GM19238 (cell line): ENCODE measurements at regions not wholly inside any gene's neighbourhood (a gene's known extent, or its start where the extent isn't known, plus 50 kb on each side); places are given as distances from the start of the nearest gene placed in this dataset.

Source experiments
- DNase-seq: peaks from one replicate; pipeline ENCODE4 v3.0.0; 2011; ENCODE audit warnings: low spot score; ENCODE audit not compliant: insufficient read length

DNA sequence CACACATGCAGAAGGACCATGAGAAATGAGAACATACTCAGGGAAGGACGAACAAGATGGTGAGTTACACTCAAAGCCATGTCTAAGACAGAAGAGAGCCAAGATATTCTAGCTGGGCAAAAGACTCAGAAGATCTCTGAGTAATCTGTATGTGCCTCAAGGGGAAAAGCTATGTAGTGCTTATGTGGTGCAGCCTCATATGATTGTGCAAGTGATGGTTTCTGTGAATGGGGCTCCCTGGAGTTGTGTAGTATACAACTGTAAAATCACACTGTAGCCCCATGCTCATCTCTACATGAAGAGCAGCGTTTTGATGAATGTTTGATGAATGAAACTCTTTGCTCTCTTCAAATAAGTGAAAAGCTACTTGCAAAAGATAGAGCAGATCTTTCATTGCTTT lies 57.5 kb downstream of the OSR1 start:
- no peak for DNase-seq

DNA sequence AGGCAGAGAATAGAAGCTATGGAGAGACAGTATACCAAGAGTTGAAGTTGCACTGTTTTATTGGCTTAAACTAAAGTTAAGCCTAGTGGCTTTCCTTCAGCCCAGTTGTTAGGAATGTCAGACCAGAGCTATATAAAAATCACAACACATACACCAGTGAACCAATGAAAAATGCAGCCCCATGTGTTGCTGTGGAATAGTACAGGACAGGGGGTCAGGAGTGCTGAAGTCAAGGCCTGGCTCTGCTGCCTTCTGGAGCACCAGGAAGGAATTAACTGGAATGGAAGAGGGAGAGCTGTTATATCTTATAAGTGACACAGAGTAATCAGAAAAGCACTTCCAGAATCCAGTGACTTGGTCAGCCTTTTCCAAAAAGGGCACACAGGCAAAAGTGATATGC lies 58.9 kb downstream of the OSR1 start:
- no peak for DNase-seq

DNA sequence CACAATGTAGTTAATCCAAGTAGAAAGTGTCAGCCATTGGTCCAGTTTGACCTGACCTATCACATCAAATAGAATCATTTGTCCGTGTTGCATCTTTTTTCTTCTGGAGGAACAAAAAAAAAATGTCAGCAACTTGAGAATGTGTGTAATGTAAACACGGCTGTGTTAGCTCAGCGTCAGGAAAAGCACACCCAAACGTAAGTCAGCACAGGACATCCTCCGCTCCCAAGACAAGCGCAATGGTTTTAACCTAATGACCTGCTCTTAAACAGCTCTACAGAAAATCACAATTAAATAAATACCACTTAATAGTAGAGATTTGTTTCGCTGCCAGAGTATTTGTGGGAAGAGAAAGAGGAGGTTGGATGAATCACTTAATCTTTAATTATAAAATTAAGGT lies 59.4 kb downstream of the OSR1 start:
- DNase-seq = no peak

DNA sequence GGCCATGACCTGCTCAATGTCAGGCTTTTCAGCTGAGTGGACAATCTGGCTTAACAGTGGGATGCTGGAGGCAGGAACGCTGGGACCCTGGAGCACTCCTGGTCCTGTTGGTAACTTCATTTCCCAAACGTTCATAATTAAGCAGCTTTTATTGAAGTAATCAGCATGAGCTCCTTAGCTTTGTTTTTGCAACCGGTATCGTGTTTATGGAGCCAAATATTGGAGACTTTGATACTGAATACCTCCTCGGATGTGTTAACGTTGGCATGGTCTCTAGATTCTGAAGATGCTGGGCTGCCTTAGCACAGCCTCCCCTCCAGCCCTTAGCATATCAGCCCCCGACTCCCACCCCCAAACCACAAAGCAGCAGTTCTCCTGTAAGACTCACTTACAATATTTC lies 60.7 kb downstream of the OSR1 start:
- no peak for DNase-seq

DNA sequence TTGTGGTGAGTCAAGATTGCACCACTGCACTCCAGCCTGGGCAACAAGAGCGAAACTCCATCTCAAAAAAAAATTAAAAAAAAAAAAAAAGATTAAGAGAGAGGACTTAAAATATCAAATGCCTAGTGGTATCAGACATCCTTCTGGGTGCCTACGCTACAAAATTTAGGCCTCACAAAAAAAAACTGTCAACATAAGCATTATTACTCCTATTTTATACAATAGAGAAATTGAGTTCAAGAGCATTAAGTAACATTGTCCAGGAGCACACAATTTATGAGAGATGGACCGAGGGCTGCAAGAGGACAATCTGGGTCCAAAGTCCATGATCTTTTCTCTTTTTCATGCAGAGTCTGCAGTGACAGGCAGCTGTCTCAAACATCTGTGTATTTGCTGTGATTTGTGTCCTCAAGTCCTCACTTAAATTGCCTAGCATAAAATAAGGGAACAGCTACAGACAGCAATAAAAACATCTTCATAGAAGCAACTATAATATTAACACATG lies 62.4 kb downstream of the OSR1 start:
- no peak for DNase-seq

DNA sequence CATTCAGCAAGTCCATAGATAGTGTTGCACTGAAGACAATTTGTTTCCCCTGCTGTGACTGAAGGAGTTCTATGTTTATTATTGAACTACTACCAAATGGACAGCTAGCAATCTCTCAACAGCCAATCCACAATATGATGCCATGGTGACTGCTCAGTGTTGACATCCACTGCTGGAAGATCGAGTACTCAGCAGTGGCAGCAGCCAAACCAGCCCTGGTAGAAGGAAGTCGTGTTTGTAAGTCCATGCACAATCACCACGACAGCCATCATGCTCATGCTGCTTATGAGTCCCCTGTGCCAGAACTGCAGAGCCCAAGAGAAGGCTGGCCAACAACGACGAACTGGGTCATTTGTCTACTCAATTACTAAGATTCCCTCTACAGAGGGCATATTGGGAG lies 66.4 kb downstream of the OSR1 start:
- DNase-seq = no peak

DNA sequence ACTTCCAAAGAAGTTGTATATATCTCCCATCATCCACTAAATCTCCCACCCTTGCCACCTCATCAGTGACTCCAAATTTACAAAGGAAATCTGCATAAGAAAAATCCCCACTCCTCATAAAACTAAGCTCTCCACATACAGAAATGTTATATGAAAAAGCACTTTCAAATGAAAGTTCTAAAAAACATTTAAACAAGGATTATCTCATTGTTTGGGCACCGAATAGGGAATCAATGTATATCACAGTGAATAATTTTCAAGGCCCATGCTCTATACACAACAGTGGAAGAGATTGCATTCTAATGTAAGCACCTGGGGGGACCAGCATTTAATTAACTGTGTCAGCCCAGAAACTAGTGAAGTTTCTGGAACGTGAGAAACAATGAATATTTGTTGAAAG lies 70.1 kb downstream of the OSR1 start:
- no peak for DNase-seq

DNA sequence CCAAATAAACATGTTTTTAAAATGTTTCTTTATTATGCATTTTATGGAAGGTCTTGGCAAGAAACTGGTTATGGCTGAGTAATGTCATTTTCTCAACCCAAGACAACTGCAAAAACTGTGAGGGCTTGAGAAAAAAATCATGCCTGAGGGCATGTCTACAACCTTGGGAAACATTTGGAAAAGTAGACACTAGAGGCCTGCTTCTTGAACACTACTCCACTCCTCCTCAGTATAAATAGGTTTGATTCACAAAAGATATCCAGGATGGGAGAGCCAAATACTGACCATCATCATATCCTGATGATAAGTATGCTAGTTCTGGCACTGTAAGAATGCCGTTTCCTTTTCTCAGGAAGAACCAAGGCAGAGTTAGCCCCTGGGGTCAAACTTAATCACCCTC lies 71.1 kb downstream of the OSR1 start:
- no peak for DNase-seq

DNA sequence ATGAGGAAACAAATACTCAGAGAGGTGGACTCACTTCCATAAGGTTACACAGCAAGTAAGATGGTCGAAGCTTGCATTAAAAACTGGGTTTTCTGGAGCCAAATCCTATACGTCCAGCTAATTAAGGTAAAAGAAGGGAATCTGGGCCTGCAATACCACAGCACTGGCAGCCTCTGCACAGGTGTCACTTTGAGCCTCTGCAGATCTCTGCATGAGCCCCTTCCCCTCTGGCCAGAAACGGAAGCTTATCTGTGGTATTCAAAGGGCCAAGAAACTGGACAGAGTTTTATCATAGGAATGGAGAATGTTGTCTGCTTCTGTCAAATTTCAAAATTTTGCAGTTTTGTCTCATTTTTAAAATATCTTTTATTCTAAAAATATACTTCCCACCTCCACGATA lies 76.1 kb downstream of the OSR1 start:
- no peak for DNase-seq

DNA sequence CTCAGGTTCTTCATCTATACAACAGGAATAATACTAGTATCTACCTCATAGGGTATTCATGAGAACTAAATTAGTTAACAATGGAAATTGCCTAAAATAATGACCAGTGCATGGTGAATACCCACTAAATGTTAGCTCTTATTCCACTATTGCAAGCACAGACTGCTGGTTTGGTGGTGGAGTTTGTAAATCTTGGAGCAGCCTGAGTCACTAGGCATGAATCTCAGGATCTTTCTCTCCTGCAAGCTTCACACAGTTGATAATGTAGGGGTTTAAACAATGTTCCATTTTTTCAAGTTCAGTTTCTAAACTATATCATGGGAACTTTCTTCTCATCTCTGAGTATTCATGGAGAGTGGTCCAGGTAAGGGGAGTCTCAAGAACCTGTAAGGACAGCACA lies 84.0 kb downstream of the OSR1 start:
- DNase-seq = no peak

DNA sequence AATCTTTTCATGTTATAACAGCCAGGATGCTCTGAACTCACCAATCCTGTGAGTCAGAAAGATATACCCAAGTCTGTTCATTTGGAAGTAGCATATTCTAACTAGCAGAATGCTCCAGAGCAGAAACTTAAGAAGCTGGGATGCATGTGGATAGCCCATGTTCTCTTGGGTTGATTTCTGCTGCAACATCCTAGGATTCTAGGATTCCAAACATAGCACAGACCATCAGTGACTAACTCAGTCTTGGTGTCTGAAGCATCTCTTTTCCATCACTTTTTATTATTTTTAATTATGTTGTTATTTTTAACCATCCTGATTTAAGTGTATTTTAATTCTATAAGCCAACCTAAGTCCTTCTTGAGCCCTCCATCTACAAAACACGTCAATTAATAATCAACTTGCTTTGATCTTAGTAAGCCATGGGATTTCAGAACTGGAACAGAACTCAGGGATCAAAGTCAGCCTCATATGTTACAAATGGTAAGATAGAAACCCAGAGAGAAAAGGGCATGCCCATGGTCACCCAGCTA lies 85.4 kb downstream of the OSR1 start:
- DNase-seq = no peak

DNA sequence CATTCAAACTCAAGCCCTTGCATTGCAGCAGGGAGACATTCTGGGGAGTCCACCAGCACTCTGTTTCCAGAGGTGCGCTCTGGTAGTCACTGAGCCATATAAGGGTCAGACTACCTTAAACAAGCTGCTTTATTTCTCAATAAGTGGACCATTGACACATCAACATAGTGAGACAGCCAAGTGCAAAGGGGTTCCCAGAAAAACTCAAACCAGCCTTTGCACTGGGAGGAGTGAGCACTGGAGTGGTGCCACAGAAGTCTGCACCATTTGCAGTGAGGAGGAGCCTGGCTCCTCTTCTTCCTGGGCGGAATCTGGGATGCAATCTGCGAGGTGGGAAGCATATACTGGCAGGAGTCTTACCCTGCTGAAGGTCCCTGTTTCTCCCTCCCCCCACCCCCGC lies 86.4 kb downstream of the OSR1 start:
- DNase-seq = no peak

DNA sequence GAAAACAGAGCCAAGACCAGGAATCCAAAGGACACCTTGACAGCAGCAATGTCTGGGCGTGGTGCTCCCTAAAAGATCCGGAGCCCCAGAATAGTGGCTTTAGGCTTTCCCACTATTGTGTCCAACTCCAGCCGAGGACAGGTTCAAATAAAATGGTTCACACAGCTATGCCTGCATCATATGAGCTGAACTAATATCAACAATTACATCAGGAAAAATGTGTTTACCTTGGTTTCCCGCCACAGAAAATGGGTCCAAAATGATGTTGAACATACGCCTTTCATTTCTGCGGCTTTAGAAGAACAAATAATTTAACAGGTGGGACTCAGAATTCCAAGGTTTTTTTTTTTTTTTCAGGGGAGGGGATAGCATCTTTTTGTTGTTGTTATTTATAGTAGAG lies 93.6 kb downstream of the OSR1 start:
- no peak for DNase-seq

DNA sequence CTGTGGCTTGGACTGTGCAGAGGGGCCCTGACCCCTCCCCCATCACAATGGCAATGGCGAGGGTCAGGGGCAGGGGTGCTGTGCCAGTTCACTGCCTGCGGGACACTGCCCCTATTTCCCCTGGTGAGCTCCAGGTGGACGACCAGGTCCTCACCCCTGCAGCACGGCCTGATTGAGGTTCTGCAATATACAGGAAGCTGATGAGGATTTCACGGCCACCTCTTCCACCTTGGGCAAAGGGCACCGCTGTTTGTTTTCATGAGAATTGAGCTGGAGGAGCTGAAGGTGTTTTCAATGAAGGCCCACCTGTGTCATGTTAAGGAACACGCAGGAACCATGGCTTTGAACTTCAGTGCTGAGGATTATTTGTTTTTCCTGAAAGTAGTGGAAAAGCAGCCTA lies 96.3 kb downstream of the OSR1 start:
- DNase-seq = no peak

DNA sequence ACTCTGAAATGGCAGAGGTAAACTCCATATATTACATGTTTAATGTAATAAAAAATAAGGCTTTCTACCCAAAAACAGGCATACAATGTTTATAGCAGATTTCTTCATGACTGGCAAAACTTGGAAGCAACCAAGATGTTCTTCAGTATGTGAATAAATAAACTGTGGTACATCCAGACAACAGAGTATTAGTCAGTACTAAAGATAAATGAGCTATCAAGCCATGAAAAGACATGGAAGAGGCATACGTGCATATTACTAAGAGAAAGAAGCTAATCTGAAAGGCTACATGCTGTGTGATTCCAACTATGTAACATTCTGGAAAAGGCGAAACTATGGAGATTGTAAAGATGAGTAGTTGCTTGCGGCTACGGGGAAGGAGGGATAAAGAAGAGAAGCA lies 97.4 kb downstream of the OSR1 start:
- DNase-seq = no peak

DNA sequence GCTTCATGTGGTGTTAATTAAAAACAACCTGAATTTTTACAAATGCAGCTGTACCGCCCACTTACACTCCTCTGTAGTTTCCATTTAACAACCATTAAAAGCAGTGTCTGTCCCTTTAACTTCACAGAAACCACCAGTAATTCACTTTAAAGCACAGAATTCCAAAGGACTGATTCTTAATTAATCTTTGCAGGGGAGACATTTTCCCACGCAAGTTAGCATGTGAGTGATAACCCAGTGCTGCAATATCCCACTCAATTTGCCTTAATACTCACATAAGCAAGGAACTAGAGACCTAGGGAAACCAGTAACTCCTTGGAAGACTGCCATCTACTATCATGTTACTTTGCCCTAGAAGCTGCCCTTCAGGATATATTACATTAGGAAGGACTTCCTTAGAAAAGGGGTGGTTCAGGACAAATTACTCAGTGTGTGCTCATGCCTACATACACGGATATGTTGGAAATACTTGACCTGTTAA lies 102.3 kb downstream of the OSR1 start:
- no peak for DNase-seq

DNA sequence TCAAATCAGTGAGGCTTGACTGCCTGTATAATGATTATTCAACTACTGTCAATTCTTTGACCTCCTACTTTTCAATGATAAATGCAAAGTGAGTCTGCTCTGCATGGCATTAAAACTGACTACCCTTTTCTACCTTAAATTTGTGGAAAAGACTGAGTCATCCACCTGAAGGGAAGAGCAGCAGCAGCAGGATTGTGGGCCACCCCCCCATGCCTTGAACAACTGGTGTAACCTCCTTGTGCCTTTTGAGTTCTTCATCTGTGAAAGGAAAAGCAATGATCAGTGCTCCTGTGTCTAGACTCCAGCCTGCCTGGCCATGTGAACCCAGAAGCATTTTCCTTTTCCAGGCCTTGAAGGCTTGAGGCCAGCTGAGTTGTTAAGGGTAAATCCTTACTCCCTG lies 102.9 kb downstream of the OSR1 start:
- DNase-seq = no peak

DNA sequence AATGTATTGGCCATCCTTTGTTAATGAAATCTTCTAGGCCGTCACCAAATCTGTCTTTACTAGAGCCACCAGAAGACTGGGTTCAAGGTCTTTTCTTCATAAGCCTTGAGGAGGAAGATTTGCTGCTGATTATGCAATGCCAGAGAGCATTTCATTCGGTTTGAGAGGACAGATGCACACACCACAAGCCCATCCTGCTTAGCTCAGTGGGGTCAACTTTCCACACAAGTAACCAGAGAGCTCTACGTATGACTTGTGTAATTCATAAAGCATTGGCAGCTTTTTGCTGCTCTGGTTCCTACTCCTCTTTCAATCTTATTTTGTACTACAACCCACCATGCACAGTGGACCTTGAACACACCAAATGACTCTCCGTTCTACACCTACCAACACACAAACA lies 106.9 kb downstream of the OSR1 start:
- no peak for DNase-seq

DNA sequence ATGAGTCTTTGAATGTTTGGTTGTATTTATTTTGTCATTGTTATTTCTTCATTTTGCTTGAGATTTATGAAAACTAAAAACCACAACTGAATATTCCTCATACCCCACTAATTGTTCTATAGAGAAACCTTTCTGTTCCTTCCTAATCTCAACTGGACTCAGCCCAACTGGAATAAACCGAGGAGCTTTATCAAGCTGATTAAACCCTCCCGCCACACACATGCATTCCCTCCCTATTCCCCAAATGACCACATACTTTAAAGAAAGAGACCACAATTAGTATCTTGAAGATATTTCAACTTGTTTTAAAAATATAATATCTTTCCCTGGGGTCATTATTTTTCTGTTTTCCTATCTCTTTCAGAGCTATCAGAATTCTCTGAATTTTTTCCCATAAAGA lies 107.5 kb downstream of the OSR1 start:
- no peak for DNase-seq

DNA sequence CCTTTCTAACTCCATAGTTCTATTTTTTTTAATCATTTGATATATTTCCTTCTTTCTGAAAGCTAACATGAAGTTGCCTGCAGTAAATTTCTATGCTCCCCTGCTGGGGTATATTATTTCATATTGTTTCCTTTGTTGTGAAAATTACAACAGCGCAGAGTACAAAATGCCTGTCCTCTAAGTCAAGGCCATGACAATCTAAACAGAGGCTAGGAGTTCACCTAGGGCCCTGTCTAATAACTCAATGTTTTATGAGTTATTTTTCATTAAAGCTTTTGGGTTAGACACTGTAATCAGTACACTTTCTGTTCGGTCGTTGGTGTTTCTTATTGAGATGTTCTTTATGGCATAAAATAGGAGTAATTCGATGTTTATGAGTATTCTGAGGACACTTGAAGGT lies 111.2 kb downstream of the OSR1 start:
- DNase-seq = no peak

DNA sequence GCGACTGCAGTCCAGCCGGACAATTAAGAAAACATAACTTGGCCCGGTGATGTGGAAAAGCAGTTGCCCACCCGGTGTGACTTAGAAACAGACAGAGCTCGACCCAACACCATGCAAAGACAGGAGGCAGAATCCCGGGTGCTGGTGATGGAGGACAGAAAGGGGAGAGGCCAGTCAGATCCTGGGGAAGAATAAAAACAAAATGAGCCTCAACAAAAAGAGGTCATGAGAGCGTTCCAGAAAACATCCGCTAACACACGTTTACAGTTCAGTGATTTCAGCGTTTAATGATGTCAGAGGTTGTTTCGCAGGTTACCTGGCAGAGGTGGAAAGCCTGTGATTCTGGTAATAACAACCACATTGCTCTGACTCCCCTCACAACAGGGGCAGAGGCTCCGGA lies 111.9 kb downstream of the OSR1 start:
- no peak for DNase-seq

DNA sequence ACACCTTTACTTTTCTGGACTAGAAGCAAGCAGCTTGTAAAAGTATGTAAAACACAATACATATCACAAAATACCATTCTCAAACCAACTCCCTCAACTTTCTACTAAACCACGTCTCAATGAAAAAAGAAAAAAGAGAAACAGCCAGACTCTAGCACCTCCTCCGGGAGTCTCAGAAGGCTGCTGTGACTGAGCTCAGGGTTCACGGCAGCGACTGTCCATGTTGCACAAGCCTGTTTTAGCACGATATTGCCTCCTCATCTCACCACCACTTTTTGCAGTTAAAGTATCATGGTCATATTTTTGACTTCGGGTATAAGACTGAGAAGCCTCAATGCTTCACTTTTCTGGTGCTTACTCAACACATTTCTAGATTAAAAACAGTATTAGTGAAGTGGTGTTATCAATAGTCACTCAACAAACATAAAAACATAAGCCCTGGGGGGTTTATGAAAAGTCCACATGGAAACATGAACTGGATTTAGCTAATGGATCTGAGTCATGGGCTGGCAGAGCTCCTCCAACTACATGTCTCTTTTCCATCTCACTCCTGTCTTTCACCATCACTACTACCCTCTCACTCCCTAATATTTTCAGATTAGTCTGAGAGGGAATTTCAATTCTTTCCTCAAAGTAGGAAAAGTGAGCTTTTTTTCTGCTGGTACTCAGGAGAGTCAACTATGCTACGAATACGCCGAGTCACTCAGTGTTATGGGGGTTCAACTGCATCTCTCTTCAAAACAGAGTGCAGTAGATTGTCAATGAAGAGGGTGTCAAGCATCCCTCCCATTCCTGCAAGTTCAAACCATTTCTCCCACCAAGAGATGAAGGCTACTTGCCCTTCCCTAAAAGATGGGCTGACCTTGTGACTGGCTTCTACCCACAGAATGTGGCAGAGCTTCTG lies 113.7 kb downstream of the OSR1 start:
- DNase-seq = no peak

DNA sequence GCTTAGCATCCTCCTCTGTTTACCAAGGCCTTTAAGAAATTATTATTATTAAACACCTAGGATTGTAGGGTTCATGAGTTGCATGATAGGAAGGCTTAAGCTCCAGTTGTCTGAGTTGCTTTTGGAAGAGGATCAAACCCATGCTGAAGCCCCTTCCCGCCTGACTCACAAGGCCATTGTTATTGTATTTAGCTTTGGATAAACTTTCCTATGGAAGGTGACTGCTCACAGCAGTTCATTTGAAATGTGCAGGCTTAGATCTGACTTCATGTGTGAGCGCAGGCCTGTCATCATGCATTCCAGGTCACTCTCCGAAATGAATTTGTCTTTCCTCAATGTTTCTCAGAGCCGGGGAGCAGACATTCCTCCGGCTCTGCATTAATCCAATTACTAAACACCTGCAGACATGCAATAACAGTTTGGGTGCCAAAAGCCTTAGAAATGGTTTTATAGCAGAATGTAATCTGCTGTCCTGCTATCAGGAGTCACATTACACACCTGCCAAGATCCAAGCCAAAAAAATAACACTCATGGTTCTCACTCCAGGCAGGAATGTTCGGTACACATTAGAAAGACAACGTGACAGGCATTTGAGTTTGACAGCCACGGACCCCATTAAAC lies 119.9 kb downstream of the OSR1 start:
- DNase-seq = no peak
